AG09309 (cell line): ENCODE measurements at regions not wholly inside any gene's neighbourhood (a gene's known extent, or its start where the extent isn't known, plus 50 kb on each side); places are given as distances from the start of the nearest gene placed in this dataset.

Experiments used
- DNase-seq: peaks from one replicate; pipeline ENCODE4 v3.0.0-alpha.2; 2010; ENCODE audit warnings: low read depth
- H3K4me3 ChIP-seq: 2 replicates; pipeline ENCODE4 v1.5.1; 2011; ENCODE audit warnings: mild to moderate bottlenecking, low read depth, low read length, moderate library complexity; ENCODE audit not compliant: control insufficient read depth
- CTCF ChIP-seq: IDR thresholded peaks from 2 replicates; pipeline ENCODE4 v1.5.1; 2011; ENCODE audit warnings: mild to moderate bottlenecking, low read depth, low read length, inconsistent platforms; ENCODE audit not compliant: insufficient read depth, control insufficient read depth; ENCODE audit errors: missing control alignments

GRCh38 chr1:18047122-18047521, 60.5 kb upstream of the IGSF21 start:
- DNase-seq: no peak
- no peak overlapping the region for H3K4me3 ChIP-seq
- TF ChIP-seq CTCF: no peak

GRCh38 chr1:18049228-18049627, 58.4 kb upstream of the IGSF21 start:
- no peak overlapping the region for H3K4me3 ChIP-seq
- TF ChIP-seq CTCF: no peak
- DNase-seq: no peak

- no peak for DNase-seq
- no peak for TF ChIP-seq CTCF
- no peak overlapping the region for H3K4me3 ChIP-seq
Measured at GRCh38 chr1:18052671-18053070, 54.9 kb upstream of the IGSF21 start.

GRCh38 chr1:18055156-18055555, 52.4 kb upstream of the IGSF21 start:
- H3K4me3 ChIP-seq: no peak overlapping the region
- no peak for TF ChIP-seq CTCF
- DNase-seq: no peak

- no peak for DNase-seq
- no peak for TF ChIP-seq CTCF
Measured at GRCh38 chr1:18056545-18056944, 51.1 kb upstream of the IGSF21 start.

GRCh38 chr1:18057623-18058022, 50.0 kb upstream of the IGSF21 start:
- no peak for TF ChIP-seq CTCF
- DNase-seq: no peak
- no peak overlapping the region for H3K4me3 ChIP-seq

More at GRCh38 chr1:18056545-18056944, 51.1 kb upstream of the IGSF21 start:
- H3K4me3 ChIP-seq: no peak overlapping the region
